Omental fat pad (tissue), 3 donors: ENCODE measurements at regions not wholly inside any gene's neighbourhood (a gene's known extent, or its start where the extent isn't known, plus 50 kb on each side); places are given as distances from the start of the nearest gene placed in this dataset.

Experiments
- ATAC-seq: fragments of 150-250 bp; one replicate; pipeline ENCODE4 v1.9.1; 2016; ENCODE audit warnings: mild to moderate bottlenecking, moderate library complexity; ENCODE audit not compliant: low FRiP score
- DNase-seq: peaks from one replicate; pipeline ENCODE4 v3.0.0-alpha.2; 2019; ENCODE audit warnings: low spot score
- CTCF ChIP-seq, 3 donors: fragments of 450-650 bp; IDR thresholded peaks; one replicate each; pipeline ENCODE4 v1.5.1; 2016 to 2017; ENCODE audit warnings: antibody characterized with exemption in 3 of 3, mild to moderate bottlenecking in 3 of 3, moderate library complexity in 2 of 3

- no peak for ATAC-seq
- TF ChIP-seq CTCF (IDR thresholded peaks at IDR 0.05), result no peak
- peak; percentile 36 for DNase-seq
Measured at GRCh38 chr4:64158648-64159326, 250.5 kb downstream of the TECRL start.

- ATAC-seq (no peak), DNase-seq (no peak)
- no peak for TF ChIP-seq CTCF (IDR thresholded peaks at IDR 0.05)
Measured at GRCh38 chr4:64157397-64157796, 251.9 kb downstream of the TECRL start.

- DNase-seq (no peak), ATAC-seq (no peak)
- TF ChIP-seq CTCF (IDR thresholded peaks at IDR 0.05), result no peak
Measured at GRCh38 chr4:64156253-64156652, 253.0 kb downstream of the TECRL start.

- DNase-seq (no peak), ATAC-seq (no peak)
- TF ChIP-seq CTCF (IDR thresholded peaks at IDR 0.05), result no peak
Measured at GRCh38 chr4:64146030-64146429, 263.2 kb downstream of the TECRL start.

GRCh38 chr4:64144994-64145393 is 264.3 kb downstream of the TECRL start:
- TF ChIP-seq CTCF (IDR thresholded peaks at IDR 0.05), result no peak
- DNase-seq, result no peak
- ATAC-seq, result no peak

- no peak for TF ChIP-seq CTCF (IDR thresholded peaks at IDR 0.05)
- DNase-seq (no peak), ATAC-seq (no peak)
Measured at GRCh38 chr4:64130907-64131306, 278.3 kb downstream of the TECRL start.

- TF ChIP-seq CTCF (IDR thresholded peaks at IDR 0.05), result no peak
- DNase-seq (no peak), ATAC-seq (no peak)
Measured at GRCh38 chr4:64125354-64125753, 283.9 kb downstream of the TECRL start.
